ENCODE measurements at regions not wholly inside any gene's neighbourhood (a gene's known extent, or its start where the extent isn't known, plus 50 kb on each side); places are given as distances from the start of the nearest gene placed in this dataset.

DNA sequence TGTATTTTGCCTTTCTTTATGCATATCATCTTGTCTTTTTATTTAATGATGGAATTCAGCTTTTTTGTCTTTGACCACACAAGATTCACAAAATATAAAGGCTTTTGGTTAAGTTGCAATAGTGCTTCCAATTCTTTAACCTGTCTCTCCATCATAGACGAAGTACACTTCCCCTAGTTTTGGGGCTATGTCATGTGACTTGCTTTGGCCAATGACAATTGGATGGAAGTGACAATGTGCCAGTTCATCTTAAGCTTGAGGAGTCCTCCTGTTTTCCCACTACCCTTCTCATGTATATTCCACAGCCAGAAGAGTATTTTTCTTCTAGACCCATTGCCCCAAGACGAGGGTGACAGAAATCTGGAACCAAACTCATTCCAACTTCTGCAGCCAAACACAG is 419.6 kb upstream of the BRINP3 start:
- Histone ChIP-seq H3K36me3 (ENCODE audit: control insufficient read depth, low read length) (no peaks in the 10 kb centered on the region), H3K4me3 (ENCODE audit: low read length) (no peak overlapping the region), H3K79me2 (ENCODE audit: control insufficient read depth, low read length) (no peaks in the 10 kb centered on the region), H3K9me3 (ENCODE audit: control insufficient read depth, insufficient read depth, low read length) (no peaks in the 10 kb centered on the region), H3K9me2 (replicated peaks; ENCODE audit: control insufficient read depth, low read length) (no peaks in the 10 kb centered on the region), H3K4me1 (ENCODE audit: control insufficient read depth, low read length) (no peaks in the 10 kb centered on the region), H4K20me1 (ENCODE audit: control insufficient read depth, insufficient read depth, low read depth, low read length) (no peaks in the 10 kb centered on the region), H3K27me3 (ENCODE audit: control insufficient read depth, low read length) (no peaks in the 10 kb centered on the region), H3K4me2 (ENCODE audit: low read length) (no peak overlapping the region), H3F3A (ENCODE audit: control insufficient read depth, insufficient read depth) (no peaks in the 10 kb centered on the region), H3K27ac (ENCODE audit: low read depth, low read length) (no peak overlapping the region)
- TF ChIP-seq, protein P1, sequence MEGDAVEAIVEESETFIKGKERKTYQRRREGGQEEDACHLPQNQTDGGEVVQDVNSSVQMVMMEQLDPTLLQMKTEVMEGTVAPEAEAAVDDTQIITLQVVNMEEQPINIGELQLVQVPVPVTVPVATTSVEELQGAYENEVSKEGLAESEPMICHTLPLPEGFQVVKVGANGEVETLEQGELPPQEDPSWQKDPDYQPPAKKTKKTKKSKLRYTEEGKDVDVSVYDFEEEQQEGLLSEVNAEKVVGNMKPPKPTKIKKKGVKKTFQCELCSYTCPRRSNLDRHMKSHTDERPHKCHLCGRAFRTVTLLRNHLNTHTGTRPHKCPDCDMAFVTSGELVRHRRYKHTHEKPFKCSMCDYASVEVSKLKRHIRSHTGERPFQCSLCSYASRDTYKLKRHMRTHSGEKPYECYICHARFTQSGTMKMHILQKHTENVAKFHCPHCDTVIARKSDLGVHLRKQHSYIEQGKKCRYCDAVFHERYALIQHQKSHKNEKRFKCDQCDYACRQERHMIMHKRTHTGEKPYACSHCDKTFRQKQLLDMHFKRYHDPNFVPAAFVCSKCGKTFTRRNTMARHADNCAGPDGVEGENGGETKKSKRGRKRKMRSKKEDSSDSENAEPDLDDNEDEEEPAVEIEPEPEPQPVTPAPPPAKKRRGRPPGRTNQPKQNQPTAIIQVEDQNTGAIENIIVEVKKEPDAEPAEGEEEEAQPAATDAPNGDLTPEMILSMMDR (IDR thresholded peaks at IDR 0.05; ENCODE audit: low read depth, low read length, poor library complexity, severe bottlenecking), result no peak
- TF ChIP-seq EZH2phosphoT487 (IDR thresholded peaks at IDR 0.05; ENCODE audit: borderline replicate concordance, low read length), result no peak

DNA sequence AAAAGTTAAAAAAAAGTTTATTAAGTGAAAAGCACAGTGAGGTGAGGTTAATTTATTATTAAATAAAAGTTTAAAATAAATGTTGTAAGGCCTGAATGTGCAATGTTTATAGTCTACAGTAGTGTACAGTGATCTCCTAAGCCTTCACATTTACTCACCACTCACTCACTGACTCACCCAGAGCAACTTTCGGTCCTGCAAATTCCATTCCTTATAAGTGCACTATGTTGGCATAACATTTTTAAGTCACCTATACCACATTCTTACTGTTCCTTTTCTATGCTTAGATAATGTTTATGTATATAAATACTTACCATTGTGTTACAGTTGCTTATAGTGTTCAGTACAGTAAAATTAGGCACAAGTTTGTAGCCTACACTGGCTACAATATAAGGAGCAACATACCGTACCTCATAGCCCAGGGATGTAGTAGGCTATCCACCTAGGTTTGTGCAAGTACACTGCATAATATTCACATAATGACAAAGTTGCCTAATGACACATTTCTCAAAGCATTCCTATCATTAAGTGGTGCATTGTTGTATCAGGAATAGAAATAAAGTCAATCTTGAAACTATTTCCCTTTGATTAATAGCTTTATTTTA is 426.5 kb upstream of the BRINP3 start:
- no peak overlapping the region for H3K27ac ChIP-seq (ENCODE audit: low read depth, low read length)
- H3K36me3 ChIP-seq (ENCODE audit: control insufficient read depth, low read length), result no peaks in the 10 kb centered on the region
- H3K79me2 ChIP-seq (ENCODE audit: control insufficient read depth, low read length), result no peaks in the 10 kb centered on the region
- no peaks in the 10 kb centered on the region for H3F3A ChIP-seq (ENCODE audit: control insufficient read depth, insufficient read depth)
- H4K20me1 ChIP-seq (ENCODE audit: control insufficient read depth, insufficient read depth, low read depth, low read length), result no peaks in the 10 kb centered on the region
- H3K4me1 ChIP-seq (ENCODE audit: control insufficient read depth, low read length), result no peaks in the 10 kb centered on the region
- TF ChIP-seq, protein P1 (IDR thresholded peaks at IDR 0.05; ENCODE audit: low read depth, low read length, poor library complexity, severe bottlenecking), result no peak
- no peak for TF ChIP-seq EZH2phosphoT487 (IDR thresholded peaks at IDR 0.05; ENCODE audit: borderline replicate concordance, low read length)
- no peak overlapping the region for H3K4me2 ChIP-seq (ENCODE audit: low read length)
- no peaks in the 10 kb centered on the region for H3K27me3 ChIP-seq (ENCODE audit: control insufficient read depth, low read length)
- no peaks in the 10 kb centered on the region for H3K9me3 ChIP-seq (ENCODE audit: control insufficient read depth, insufficient read depth, low read length)
- no peaks in the 10 kb centered on the region for H3K9me2 ChIP-seq (replicated peaks; ENCODE audit: control insufficient read depth, low read length)
- no peak overlapping the region for H3K4me3 ChIP-seq (ENCODE audit: low read length)

DNA sequence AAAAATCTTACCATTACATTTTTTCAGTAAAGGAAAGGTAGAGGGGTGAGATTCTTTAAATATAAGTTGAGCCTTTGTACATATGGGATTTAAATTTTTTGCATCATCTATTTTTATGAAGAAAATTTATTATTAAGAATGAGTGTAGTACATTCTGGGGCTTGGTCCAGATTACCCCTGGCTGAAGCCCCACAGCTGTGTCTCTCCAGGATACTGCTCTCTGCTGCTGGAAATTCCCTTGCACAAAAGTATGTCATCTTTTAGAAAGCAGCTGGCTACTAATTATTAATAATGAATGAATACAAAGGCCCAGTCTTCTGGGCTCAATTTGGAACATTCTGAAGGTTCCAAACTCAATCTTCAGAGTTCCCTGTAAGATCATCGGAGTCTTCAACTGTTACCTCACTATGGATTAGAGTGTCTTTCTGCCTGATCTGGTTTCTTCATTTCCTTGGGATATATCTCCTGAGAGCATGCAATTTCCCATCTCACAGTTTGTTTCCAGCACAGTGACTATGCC is 428.6 kb upstream of the BRINP3 start:
- H3K36me3 ChIP-seq (ENCODE audit: control insufficient read depth, low read length), result no peaks in the 10 kb centered on the region
- no peaks in the 10 kb centered on the region for H3K9me2 ChIP-seq (replicated peaks; ENCODE audit: control insufficient read depth, low read length)
- H3K4me2 ChIP-seq (ENCODE audit: low read length), result no peak overlapping the region
- H3K79me2 ChIP-seq (ENCODE audit: control insufficient read depth, low read length), result no peaks in the 10 kb centered on the region
- no peaks in the 10 kb centered on the region for H3F3A ChIP-seq (ENCODE audit: control insufficient read depth, insufficient read depth)
- no peaks in the 10 kb centered on the region for H3K9me3 ChIP-seq (ENCODE audit: control insufficient read depth, insufficient read depth, low read length)
- no peaks in the 10 kb centered on the region for H4K20me1 ChIP-seq (ENCODE audit: control insufficient read depth, insufficient read depth, low read depth, low read length)
- H3K4me3 ChIP-seq (ENCODE audit: low read length), result no peak overlapping the region
- no peak overlapping the region for H3K27ac ChIP-seq (ENCODE audit: low read depth, low read length)
- TF ChIP-seq, protein P1 (IDR thresholded peaks at IDR 0.05; ENCODE audit: low read depth, low read length, poor library complexity, severe bottlenecking), result no peak
- TF ChIP-seq EZH2phosphoT487 (IDR thresholded peaks at IDR 0.05; ENCODE audit: borderline replicate concordance, low read length), result no peak
- no peaks in the 10 kb centered on the region for H3K4me1 ChIP-seq (ENCODE audit: control insufficient read depth, low read length)
- H3K27me3 ChIP-seq (ENCODE audit: control insufficient read depth, low read length), result no peaks in the 10 kb centered on the region
